Endothelial cell of umbilical vein (primary cell): ENCODE measurements at regions not wholly inside any gene's neighbourhood (a gene's known extent, or its start where the extent isn't known, plus 50 kb on each side); places are given as distances from the start of the nearest gene placed in this dataset.

Source experiments
- CTCF ChIP-seq, 2 donors: IDR thresholded peaks; 1 replicate in 1 of 2; 2 replicates in 1 of 2; pipeline ENCODE4 v1.5.1; 2011; ENCODE audit warnings: low read length in 2 of 2, mild to moderate bottlenecking in 2 of 2, moderate library complexity in 2 of 2, control low read depth in 1 of 2, inconsistent platforms in 1 of 2, low read depth in 1 of 2; ENCODE audit not compliant: insufficient read depth in 1 of 2; ENCODE audit errors: extremely low read depth in 1 of 2
- EZH2 ChIP-seq: IDR thresholded peaks from 2 replicates; pipeline ENCODE4 v1.6.1; 2012; ENCODE audit warnings: borderline replicate concordance, low read depth, mild to moderate bottlenecking, moderate library complexity, low read length, inconsistent platforms; ENCODE audit not compliant: severe bottlenecking
- POLR2A ChIP-seq: IDR thresholded peaks from 2 replicates; pipeline ENCODE4 v1.6.1; 2012; ENCODE audit warnings: low read depth, mild to moderate bottlenecking, control low read depth, low read length
- POLR2AphosphoS5 ChIP-seq: IDR thresholded peaks from 2 replicates; pipeline ENCODE4 v1.6.1; 2012; ENCODE audit warnings: low read depth, mild to moderate bottlenecking, control low read depth, low read length, moderate library complexity; ENCODE audit not compliant: insufficient read depth

- TF ChIP-seq CTCF (IDR thresholded peaks at IDR 0.05; ENCODE audit: extremely low read depth in 1 of 2, insufficient read depth in 1 of 2, low read depth in 1 of 2, low read length in 2 of 2) (no peak), POLR2A (no peak), EZH2 (no peak), POLR2AphosphoS5 (no peak)
Observed at GRCh38 chr1:94743862-94744261, 76.3 kb upstream of the SLC44A3 start.
